D721Med (cell line): ENCODE measurements at regions not wholly inside any gene's neighbourhood (a gene's known extent, or its start where the extent isn't known, plus 50 kb on each side); places are given as distances from the start of the nearest gene placed in this dataset.

Source experiments
- DNase-seq: peaks from one replicate; pipeline ENCODE4 v3.0.0; 2011; ENCODE audit warnings: low spot score; ENCODE audit not compliant: insufficient read length
- FAIRE-seq: peaks from 2 replicates; lab custom pipeline; 2011; peaks lifted over from hg19 to GRCh38; lab: Jason Lieb, UNC
- TF ChIP-seq, protein P1 (sequence below): IDR thresholded peaks from 2 replicates; pipeline ENCODE4 v1.5.1; 2012; ENCODE audit warnings: mild to moderate bottlenecking, control low read depth; ENCODE audit not compliant: insufficient read depth; ENCODE audit errors: missing control alignments

DNA sequence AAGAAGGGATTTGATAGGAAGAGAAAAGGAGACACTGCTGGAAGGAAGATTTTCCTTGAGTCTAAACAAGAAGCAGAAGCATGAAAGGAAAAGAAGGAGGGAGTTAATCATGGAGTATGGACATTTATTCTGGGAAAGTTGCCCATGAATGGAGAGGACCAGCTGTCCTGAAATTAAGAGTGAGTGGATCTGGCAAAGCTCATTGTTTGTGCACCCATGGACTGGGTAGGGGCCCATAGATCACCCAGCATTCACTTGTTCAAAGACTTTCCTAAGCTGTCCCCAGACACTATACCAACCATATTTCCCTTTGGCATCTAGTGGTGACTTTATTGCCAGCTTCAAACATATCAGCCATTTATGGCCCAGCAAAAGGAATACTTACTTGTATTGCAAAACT lies 422.7 kb downstream of the FBXO15 start:
- TF ChIP-seq, protein P1, sequence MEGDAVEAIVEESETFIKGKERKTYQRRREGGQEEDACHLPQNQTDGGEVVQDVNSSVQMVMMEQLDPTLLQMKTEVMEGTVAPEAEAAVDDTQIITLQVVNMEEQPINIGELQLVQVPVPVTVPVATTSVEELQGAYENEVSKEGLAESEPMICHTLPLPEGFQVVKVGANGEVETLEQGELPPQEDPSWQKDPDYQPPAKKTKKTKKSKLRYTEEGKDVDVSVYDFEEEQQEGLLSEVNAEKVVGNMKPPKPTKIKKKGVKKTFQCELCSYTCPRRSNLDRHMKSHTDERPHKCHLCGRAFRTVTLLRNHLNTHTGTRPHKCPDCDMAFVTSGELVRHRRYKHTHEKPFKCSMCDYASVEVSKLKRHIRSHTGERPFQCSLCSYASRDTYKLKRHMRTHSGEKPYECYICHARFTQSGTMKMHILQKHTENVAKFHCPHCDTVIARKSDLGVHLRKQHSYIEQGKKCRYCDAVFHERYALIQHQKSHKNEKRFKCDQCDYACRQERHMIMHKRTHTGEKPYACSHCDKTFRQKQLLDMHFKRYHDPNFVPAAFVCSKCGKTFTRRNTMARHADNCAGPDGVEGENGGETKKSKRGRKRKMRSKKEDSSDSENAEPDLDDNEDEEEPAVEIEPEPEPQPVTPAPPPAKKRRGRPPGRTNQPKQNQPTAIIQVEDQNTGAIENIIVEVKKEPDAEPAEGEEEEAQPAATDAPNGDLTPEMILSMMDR = no peak
- DNase-seq (no peak), FAIRE-seq (no peak)

DNA sequence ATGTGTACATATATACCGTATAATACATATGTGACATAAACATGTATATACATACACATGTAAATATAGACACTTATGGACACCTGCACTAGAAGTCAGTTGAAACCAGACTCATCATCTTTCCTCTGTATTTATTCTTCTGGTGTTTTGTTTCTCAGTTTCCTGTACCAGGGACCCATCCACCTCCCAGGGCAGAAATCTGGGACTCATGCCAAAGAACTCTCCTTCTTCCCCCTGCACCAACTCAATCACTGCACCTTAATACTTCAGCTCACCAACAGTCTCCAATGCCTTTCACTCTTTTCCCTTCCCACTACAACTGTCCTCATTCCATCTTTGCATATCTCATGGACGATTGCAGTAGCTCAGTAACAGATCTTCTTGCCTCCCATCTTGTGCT lies 428.0 kb downstream of the FBXO15 start:
- DNase-seq (no peak), FAIRE-seq (no peak)
- TF ChIP-seq, protein P1 = no peak

DNA sequence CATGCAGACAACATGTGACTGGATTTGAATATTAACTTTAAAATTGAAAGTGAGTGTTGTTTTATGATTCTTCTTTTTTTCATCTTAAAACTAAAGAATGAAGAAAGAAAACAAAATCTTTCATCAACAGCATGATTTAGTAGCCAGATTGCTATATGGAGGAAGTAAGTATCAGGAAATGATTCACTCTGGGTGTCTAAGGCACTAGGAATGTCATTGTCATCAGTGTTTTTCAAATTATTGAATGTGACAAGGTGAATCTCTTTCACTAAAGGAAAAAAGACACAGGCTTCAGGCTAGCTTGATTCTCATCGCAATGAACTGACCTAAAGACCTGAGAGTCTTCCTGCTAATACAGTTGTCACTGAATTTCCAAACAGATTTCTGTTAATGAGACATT lies 430.1 kb downstream of the FBXO15 start:
- FAIRE-seq = peak; percentile 99
- TF ChIP-seq, protein P1 = no peak

DNA sequence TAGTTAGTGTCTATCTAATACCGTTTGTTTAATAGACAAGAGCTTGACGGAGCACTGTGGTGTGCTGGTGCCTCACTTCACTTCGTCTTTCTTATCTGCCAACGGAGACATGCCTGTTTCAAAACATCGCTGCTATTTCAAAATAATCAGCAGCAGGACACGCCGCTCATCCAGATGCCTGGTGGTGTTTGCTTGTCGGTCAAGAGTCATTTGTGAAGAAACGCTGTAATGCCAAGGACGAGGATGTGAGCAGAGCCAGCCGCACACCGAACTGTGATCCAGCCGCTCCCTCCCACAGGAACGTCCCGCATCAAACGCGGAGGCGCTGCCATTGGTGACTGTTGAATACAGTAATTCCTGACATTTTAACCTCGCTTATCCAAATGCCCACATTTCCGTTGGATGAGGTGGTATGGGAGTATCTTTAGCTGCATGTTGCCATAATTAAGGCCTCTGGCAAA lies 432.4 kb downstream of the FBXO15 start:
- FAIRE-seq (no peak), DNase-seq (no peak)
- TF ChIP-seq, protein P1 = no peak

More for the DNA sequence above, 430.1 kb downstream of the FBXO15 start:
- no peak for DNase-seq

DNA sequence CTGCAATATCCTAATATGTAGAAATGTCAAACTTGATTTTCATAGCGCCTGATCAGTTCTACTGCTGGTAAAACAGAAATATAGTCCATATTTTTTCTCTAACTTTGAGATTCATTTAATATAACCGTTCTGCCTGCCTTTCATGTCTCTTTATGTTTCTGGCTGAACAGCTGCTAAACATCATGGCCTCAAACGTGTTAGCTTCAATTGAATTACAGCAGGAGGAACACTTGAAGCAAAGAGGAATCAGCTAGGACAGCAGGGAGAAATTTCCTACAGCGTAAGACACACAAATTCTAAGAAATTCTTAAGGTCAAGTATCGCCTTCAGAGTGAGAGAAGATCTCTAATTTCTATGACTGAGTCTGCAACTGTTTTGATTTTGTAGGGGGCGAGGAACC lies 433.2 kb downstream of the FBXO15 start:
- TF ChIP-seq, protein P1 = no peak
- FAIRE-seq (no peak), DNase-seq (no peak)

DNA sequence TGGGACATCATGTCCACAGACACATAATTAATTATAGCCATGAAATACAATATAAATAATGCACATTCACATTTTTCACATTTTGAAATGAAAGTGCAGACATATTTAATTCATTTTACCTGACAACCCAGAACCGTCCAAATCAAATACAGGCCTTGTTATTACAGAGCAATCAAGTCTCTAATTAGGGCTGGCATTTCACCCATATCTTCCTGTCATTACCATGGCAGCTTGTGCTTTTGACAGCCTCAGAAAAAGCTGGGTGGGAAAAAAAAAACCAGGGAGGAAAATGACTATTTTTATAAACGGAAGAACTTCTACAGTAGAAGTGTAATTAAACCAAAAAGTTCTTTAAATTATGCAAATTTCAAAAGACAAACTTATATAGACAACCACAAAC lies 436.4 kb downstream of the FBXO15 start:
- no peak for DNase-seq
- FAIRE-seq = no peak
- TF ChIP-seq, protein P1 = no peak

DNA sequence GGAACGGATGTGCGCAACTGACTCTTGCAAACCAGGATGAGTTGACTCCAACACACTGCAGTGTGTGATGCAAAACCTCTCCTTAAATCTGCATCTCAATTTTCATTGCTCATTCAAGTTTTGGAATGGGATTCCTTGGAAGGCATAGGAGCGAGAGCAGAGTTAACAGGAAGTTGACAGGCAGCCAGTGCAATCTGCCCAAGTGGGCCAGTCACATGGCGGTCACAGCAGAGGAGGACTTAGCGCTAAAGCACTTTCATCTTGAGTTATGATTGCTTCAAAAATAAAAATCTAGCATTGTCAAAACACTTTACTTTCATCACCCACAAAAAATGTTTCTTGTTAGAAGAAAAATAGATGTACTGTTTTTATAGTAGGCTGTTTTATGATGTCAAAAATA lies 439.0 kb downstream of the FBXO15 start:
- DNase-seq = no peak
- TF ChIP-seq, protein P1 = no peak
- FAIRE-seq = peak; percentile 88
